SW 1271 (cell line): ENCODE measurements at regions not wholly inside any gene's neighbourhood (a gene's known extent, or its start where the extent isn't known, plus 50 kb on each side); places are given as distances from the start of the nearest gene placed in this dataset.

Source experiments
- DNase-seq, 2 experiments: peaks; one replicate each; lab custom pipeline; 2025; lab: John Stamatoyannopoulos, UW

DNA sequence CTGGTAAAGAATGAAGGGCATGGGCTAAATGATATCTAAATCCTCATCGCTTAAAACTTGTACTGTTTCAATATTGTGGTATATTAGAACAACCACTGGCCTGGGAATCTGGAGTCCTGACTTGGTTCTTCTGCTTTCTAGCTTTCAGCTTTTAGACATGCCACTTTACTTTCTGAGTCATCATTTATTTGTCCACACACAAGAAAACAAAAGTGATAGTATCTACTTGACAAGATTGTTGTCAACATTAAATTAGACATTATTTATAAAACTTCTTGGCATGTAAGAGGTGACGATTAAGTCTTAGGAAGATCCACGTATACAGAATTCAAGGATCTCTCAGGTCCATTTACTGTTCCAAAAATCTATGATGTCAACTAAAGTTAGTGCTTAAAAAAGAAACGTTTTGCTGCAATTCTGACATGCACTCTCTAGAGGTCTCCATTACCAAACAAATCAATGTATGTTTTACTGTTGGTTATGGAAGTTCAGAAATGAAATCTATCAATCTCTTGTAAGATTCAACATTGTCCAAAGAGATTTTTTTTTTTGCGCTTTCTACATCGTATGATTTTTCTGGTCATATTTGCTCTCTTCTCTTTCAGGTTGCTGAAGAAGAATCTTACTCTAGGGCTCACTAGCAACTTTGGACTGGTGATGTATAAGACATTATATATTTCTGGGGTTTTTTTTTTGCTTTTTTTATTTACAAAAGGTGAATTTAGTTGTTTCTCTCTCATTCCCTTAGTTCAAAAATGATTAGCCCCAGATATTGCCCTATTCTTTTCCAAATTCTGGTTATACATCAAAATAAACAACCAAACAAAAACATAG is 53.6 kb upstream of the DYNC1I1 start:
- peak in 1 of 2 experiments; percentile 25 for DNase-seq

DNA sequence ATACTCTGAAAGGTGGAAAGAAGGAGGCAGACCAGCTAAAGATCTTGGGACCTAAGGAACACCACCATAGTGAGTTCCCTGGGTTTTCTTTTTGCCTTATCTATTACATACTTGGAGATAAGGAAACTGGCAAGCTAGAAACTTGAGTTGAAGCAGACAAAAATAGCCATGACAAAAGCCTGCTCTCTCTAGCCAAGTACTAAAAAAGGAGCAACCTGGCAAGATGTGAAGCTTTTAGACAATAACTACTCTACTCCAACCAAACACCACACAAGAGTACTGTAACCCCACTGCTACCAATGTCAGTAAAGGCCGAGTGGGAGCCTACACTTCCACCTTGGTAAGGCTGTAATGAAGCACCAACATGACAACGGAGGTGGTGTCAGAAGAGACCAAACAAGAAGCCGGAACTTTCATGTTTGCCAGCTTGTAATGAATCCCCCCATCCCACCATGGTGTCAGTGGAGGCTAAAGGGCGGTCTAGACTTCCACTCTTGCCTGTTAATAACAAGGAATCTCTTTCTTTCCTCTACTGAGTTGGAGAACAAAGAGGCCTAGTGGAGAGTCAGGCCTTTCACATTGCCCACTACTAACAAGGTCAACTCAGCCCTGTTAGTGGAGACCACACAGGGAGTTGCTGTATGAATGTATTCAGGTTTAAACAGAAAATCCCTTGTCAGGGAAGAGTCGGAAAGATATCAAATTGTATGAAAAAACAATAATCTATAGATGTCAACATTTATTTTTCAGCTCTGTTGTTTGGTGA is 55.8 kb upstream of the DYNC1I1 start:
- DNase-seq = no peak

DNA sequence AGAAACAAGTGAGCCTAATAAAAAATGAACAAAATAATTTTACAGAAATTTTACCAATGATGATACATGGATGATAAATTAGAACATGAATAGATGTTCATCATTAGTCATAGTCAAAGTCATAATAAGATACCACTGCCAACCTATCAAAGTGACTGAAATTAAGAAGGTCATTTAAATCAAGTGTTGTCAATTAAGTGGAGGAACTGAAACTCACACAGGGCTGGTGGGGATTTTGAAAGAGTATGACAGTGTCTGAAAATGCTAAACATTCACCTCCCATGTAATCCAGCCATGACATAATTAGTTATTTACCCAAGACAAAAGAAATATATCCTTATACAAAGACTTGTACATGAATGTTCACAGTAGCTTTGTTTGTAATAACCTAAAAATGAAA is 57.1 kb upstream of the DYNC1I1 start:
- DNase-seq = no peak

GRCh38 chr7:95710711-95711110 is 61.6 kb upstream of the DYNC1I1 start:
- DNase-seq = no peak

DNA sequence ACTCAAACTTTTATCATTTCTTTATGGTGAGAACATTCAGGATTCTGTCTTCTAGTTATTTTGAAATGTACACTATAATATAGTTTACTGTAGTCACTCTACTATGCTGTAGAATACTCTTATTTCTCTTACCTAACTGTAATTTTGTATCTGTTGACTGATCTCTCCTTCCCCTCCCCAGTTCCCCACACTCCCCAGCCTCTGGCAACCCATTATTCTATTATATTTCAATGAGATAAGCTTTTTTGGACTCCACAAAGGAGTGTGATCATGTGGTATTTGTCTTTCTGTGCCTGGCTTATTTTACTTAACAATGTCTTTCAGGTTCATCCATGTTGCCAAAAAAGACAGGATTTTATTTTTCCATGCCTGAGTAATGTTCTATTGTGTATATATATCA is 71.4 kb upstream of the DYNC1I1 start:
- DNase-seq = no peak

DNA sequence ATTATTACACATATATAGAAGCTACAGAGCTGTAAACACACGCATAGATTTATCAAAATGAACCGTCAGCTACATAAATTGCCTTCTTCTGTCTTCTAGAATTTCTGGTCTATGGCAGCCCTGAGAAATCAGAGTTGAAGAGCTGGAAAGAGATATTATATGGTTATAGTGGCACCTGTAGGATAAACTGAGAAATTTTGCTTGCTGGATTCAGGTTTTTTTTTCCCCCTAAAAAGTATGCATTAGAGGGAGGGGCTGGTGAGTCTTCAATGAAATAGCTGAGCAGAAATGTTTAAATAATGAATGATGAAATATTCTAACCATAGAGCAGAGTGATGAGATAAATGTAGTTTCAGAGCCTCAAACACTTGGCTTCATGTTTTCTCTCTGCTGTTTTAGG is 78.0 kb upstream of the DYNC1I1 start:
- DNase-seq = no peak

DNA sequence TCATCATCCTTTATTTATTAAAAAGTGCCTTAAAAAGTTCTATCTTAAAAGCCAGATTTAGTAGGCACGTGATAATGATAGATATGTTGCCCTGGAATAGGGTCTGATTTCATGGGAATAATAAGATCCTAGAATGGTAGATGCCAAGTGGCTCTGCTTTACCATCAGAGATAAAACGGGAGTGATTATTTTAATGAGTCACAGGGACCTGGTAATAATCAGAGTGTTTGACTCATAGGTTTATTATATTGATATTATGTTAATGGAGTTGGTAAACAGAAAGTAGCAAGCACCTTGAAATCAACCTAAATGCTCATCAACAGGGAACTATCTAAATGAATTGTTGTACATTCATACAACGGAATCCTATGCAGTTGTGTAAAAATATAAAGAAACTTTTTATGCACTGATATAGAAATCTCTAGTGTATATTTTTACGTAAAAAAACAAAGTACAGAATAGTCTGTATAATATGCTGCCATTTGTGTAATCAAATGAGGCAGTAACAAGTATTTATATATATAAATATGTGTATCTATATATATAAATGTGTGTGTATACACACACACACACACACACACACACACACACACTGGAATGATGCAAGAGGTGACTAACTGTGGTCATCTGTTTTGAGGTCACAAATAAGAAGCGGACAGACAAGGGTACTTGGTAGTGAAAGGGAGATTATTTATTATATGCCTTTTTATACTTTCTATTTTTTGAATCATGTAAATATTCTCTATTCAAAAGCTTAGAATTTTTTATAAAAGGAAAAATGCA is 78.6 kb upstream of the DYNC1I1 start:
- no peak for DNase-seq

- DNase-seq = no peak
Measured at GRCh38 chr7:95691464-95691863, 80.9 kb upstream of the DYNC1I1 start.

GRCh38 chr7:95690367-95690947 is 81.9 kb upstream of the DYNC1I1 start:
- DNase-seq = peak in 1 of 2 experiments; percentile 53

- no peak for DNase-seq
Measured at GRCh38 chr7:95688931-95689495, 83.3 kb upstream of the DYNC1I1 start.

GRCh38 chr7:95687759-95688343 is 84.5 kb upstream of the DYNC1I1 start:
- peak in 1 of 2 experiments; percentile 34 for DNase-seq

- peak in 1 of 2 experiments; percentile 44 for DNase-seq
Measured at GRCh38 chr7:95686109-95686508, 86.2 kb upstream of the DYNC1I1 start.

GRCh38 chr7:95684505-95684904 is 87.8 kb upstream of the DYNC1I1 start:
- DNase-seq = no peak

GRCh38 chr7:95684037-95684436 is 87.7 kb upstream of the PDK4 start:
- peak in 1 of 2 experiments; percentile 49 for DNase-seq

DNA sequence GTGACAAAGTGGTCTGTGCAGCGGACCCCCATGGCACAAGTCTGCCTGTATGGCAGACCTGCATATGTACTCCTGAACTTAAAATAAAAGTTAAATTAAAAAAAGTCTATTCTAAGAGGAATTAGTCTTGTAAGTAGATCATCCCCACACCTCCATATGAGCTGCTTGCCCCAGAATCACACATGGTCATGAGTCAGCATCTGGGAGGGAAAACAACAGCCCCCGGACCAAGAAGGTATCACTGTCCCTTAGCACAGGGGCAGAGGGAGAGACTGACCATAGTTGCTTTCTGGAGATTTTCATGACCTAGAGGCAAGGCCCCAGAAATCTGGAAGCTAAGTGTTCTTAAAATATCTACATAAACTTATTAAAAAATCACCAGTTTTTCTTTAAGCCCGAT is 86.6 kb upstream of the PDK4 start:
- no peak for DNase-seq

GRCh38 chr7:95676691-95677090 is 80.4 kb upstream of the PDK4 start:
- no peak for DNase-seq

- no peak for DNase-seq
Measured at GRCh38 chr7:95675632-95676031, 79.3 kb upstream of the PDK4 start.

- DNase-seq = no peak
Measured at GRCh38 chr7:95675016-95675415, 78.7 kb upstream of the PDK4 start.

DNA sequence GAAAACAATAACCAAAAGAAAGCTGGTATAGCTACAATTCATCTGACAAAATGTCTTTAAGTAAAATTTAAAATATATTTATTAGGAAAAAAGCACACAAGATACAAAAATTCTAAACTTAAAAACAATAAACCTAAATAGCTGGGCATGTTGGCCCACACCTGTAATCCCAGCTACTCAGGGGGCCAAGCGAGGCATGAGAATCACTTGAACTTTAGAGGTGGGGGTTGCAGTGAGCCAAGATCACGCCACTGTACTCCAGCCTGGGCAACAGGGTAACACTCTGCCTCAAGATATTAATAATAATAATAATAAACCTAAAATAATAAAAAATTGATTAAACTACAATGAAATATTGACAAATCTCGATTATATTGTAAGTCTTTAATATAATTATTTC is 77.8 kb upstream of the PDK4 start:
- no peak for DNase-seq

DNA sequence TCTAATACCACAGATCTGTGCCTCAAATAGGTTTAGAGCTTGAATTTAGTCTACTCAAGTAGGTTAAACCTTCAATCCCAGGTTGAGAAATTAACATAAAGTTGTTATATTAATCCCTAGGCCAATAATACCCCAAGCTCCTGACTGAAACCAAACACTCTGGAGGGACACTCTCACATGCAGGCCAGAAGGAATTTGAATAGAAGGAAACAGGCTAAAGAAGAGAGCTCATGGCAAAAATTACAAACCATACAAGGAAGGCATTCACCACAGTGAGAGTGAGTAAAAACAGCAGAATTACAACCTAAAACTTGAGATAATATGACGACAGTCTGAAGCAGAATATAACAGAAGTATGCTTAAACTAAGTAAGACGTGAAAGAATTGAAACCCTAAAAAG is 76.1 kb upstream of the PDK4 start:
- no peak for DNase-seq

- DNase-seq = no peak
Measured at GRCh38 chr7:95669513-95669912, 73.2 kb upstream of the PDK4 start.
